GM03348 (cell line): ENCODE measurements at regions not wholly inside any gene's neighbourhood (a gene's known extent, or its start where the extent isn't known, plus 50 kb on each side); places are given as distances from the start of the nearest gene placed in this dataset.
A peak's percentile ranks its signal among the peaks of the same experiment; 100 is the strongest.
"Not testable (repeated sequence)": the region's sequence is repeated elsewhere in the genome, so short reads cannot be mapped to it uniquely, and the experiment has no call there.

ENCODE experiments used
- DNase-seq: peaks from one replicate; pipeline ENCODE4 v3.0.0; 2012; ENCODE audit warnings: low spot score

GRCh38 chr17:77290759-77291558 lies 150.2 kb downstream of the SEC14L1 start:
- DNase-seq = not testable (repeated sequence)

- DNase-seq = no peak
Observed at GRCh38 chr17:77291591-77292386, 151.0 kb downstream of the SEC14L1 start.

GRCh38 chr17:77294761-77295160 lies 154.0 kb downstream of the SEC14L1 start:
- DNase-seq = no peak

GRCh38 chr17:77295241-77295853 lies 154.6 kb downstream of the SEC14L1 start:
- DNase-seq = no peak

DNA sequence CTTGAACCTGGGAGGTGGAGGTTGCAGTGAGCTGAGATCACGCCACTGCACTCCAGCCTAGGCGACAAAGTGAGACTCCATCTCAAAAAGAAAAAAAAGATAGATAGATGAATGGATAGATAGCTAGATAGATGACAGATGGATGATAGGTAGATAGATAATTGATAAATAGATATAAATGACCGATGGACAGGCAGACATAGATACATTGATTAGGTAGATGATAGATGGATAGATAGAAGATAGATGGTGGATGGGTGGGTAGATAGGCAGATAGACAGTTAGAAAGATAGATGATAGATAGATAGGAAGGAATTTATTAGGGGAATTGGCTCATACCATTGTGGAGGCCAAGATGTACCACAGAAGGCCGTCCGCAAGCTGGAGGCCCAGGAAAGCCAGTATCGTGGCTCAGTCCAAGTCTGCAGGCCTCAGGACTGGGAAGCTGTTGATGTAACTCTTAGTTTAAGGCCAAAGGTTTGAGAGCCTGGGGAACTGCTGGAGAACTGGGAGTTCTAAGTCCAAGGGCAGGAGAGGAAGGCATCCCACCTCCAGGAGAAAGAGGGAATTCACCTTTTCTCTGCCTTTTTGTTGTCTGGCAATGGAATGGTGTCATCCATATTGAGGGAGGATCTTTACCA lies 156.1 kb downstream of the SEC14L1 start:
- no peak for DNase-seq

DNA sequence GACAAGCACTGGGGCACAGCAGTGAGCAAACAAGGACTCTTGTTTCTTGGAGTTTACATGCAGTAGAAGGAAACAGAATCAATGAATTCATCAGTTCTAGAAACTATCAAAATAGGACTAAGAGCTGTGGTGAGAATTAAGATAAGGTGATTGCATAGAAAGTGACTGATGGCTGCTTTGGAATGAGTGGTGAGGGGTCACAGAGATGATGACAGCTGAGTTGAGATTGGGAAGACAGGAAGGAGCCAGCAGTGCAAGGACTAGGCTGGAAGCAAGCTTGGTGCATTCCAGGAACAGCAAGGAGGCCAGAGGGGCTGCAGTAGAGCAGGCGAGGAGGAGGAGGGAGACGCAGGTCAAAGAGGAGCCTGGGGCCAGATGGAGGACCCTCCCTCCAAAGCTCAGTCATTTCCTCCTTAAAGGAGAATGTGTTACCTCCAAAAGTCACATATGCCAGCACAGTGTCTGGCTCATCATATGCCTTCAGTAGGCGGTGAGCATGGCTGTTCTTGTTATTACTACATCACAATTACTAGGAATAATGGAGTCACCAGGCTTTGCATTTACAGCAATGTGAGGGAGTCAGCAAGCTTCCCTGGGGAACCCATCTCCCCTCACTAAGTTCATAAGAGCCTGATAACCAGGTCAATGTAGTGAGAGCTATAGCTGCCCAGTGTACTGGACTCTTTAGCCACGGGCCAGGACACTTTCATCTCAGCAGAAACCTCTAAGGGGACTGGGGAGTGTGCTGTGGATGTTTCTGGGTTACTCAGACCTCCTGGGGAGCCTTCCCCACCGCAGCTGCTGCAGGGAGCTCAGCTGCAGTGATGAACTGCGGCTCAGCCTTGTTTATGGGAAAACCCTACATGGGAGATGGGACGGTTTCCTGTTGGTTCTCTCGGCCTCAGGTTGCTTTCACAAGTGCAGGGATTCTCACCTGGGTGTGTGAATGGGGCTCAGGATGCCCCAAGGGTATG lies 157.2 kb downstream of the SEC14L1 start:
- no peak for DNase-seq

DNA sequence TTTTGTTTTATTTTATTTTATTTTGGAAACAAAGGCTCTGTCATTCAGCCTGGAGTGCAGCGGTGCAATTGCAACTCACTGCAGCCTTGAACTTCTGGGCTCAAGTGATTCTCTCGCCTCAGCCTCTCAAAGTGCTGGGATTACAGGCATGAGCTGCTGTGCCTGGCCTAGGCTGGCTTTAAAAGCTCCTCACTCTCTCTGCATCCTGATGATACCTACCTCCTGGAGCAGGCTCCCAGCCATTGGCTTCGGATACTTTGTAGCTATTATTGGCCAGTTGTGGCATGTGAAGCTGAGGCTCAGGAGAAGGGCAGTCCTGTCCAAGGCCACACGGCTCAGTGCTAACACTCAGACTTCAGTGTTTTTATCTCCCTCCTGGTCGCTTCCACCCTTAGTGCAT lies 158.0 kb downstream of the SEC14L1 start:
- DNase-seq = no peak

GRCh38 chr17:77299256-77300015 lies 158.7 kb downstream of the SEC14L1 start:
- no peak for DNase-seq

DNA sequence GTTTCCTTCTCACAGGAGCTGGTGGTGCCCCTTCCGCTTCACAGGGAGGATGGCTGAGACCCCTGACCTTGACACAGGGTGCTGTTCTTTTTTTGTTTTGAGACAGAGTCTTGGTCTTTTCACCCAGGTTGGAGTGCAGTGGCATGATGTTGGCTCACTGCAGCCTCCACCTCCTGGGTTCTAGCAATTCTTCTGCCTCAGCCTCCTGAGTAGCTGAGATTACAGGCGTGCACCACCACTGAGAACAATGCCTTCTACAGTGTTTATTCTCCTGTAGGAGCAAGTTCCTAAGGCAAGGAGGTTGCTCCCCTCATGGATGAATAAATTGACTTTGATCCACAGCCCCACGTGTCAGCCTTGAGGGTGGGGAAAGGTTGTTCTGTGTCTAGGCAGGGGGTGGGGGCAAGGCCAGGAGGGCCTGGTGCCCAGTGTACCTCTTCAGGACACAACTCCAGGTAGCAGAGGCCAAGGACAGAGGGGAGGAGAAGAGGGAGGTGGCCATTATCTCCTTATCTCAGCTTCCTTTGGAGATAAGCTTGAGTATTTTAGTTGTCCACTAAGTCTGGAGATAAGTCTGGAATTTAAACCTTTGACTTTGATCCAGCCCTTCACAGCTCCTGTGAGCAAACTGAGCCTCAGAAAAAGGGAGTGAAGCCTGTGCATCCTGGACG lies 159.4 kb downstream of the SEC14L1 start:
- no peak for DNase-seq

GRCh38 chr17:77301694-77302266 lies 161.0 kb downstream of the SEC14L1 start:
- no peak for DNase-seq

GRCh38 chr17:77302682-77303081 lies 161.9 kb downstream of the SEC14L1 start:
- DNase-seq = no peak

GRCh38 chr17:77303620-77304019 lies 162.9 kb downstream of the SEC14L1 start:
- peak; percentile 58 for DNase-seq

DNA sequence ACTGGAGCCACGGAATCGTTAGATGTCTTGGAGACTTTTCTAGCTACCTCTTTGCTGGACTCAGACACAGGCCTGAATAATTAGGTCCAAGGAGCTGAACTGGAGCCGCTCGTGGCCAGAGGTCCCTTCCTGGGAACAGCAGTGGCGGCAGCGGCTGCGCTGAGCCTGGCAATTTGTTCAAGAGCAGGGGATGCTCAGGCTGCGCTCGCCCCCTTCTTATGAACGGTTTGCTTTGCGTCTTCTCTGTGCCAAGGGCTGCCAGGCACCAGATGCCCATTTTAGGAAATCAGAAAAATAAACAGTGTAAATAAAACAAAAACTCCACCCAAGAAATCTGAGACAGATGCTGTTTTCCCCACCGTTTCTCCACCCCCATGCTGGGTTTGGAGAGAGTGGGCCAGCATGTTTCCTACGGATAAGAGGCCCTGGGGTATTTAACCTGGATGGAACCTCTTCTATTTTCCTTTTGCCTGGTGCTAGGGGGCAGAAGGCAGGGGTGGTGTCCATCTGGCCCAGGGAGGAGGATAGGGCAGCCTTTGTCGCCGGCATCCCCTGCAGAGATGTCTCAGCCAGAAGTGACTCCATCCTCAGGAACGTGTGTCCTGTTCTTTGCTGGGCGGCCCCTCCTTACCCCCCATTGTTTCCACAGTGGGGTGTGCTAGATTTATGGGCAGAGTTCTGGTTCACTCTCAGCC lies 163.4 kb downstream of the SEC14L1 start:
- DNase-seq = peak; percentile 55

GRCh38 chr17:77304746-77305473 lies 164.1 kb downstream of the SEC14L1 start:
- no peak for DNase-seq

- no peak for DNase-seq
Observed at GRCh38 chr17:77306048-77306789, 165.4 kb downstream of the SEC14L1 start.

DNA sequence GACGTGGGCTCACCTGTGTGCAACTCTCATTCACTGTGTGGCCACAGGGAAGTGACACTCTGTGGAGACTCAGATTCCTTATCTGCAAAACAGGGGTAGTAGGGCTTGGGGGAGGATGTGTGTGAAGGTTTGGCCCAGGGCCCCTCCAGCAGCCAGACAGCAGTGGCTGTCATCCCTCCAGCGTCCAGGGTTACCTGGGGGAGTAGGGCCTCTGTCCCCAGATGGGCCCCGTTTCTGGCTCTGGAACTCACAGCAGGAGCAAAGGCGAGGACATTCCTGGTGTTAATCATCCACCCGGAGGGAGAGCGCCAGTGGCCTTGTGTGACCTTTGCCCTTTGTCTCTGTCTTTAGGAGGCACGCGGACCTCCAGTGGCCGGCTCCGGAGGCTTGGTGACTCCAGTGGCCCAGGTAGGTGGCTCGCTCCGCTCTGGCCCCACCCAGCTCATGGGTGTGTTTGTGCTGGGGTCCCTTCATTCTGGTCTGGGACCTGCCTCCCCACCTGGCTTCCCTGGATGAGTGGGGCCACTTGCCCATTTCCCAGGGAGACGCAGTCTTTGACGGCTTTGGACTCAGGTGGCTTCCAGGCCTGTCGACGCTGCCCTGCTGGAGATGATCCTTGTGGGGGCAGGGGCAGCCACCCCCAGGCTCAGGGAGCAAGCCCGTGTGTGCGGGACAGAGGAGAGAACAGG lies 166.2 kb downstream of the SEC14L1 start:
- DNase-seq = no peak
